Mesenchymal stem cell (in vitro differentiated cells and primary cell): ENCODE measurements at regions not wholly inside any gene's neighbourhood (a gene's known extent, or its start where the extent isn't known, plus 50 kb on each side); places are given as distances from the start of the nearest gene placed in this dataset.

Experiments
- DNase-seq: peaks from one replicate; pipeline ENCODE4 v3.0.0-alpha.2; 2013
- H2AFZ ChIP-seq: one replicate; pipeline ENCODE4 v1.6.1; 2013; ENCODE audit warnings: low read depth, mild to moderate bottlenecking, control low read depth, inconsistent platforms, low read length, moderate library complexity
- H2AK5ac ChIP-seq: 2 replicates; pipeline ENCODE4 v1.6.1; 2013; ENCODE audit warnings: low read length, moderate library complexity, mild to moderate bottlenecking, inconsistent platforms; ENCODE audit not compliant: severe bottlenecking
- H2BK120ac ChIP-seq: one replicate; pipeline ENCODE4 v1.6.1; 2013; ENCODE audit warnings: low read depth, mild to moderate bottlenecking, inconsistent platforms, low read length, moderate library complexity
- H2BK12ac ChIP-seq, 2 experiments: one replicate each; pipeline ENCODE4 v1.6.1; 2013; ENCODE audit warnings: inconsistent platforms in 2 of 2, low read length in 2 of 2, mild to moderate bottlenecking in 2 of 2, moderate library complexity in 2 of 2, control low read depth in 1 of 2
- H2BK15ac ChIP-seq: one replicate; pipeline ENCODE4 v1.6.1; 2013; ENCODE audit warnings: mild to moderate bottlenecking, low read depth, inconsistent platforms; ENCODE audit not compliant: poor library complexity, severe bottlenecking
- H2BK5ac ChIP-seq: 2 replicates; pipeline ENCODE4 v1.6.1; 2013; ENCODE audit warnings: low read depth, mild to moderate bottlenecking, low read length, control low read depth, inconsistent platforms; ENCODE audit not compliant: poor library complexity, severe bottlenecking
- H3K14ac ChIP-seq, 2 experiments: one replicate each; pipeline ENCODE4 v1.6.1; 2013; ENCODE audit warnings: inconsistent platforms in 2 of 2, low read length in 2 of 2, control low read depth in 1 of 2, mild to moderate bottlenecking in 1 of 2, moderate library complexity in 1 of 2
- H3K18ac ChIP-seq, 2 experiments: one replicate each; pipeline ENCODE4 v1.6.1; 2013; ENCODE audit warnings: inconsistent platforms in 2 of 2, low read length in 2 of 2, control low read depth in 1 of 2, low read depth in 1 of 2, mild to moderate bottlenecking in 1 of 2
- H3K23ac ChIP-seq, 2 experiments: one replicate each; pipeline ENCODE4 v1.6.1; 2013; ENCODE audit warnings: inconsistent platforms in 2 of 2, low read length in 2 of 2, mild to moderate bottlenecking in 2 of 2, moderate library complexity in 2 of 2, control low read depth in 1 of 2
- H3K27ac ChIP-seq: 2 replicates; pipeline ENCODE4 v1.5.1; 2013; ENCODE audit warnings: mild to moderate bottlenecking, moderate library complexity, low read length, control low read depth, inconsistent platforms; ENCODE audit not compliant: poor library complexity, severe bottlenecking
- H3K27me3 ChIP-seq, 2 experiments: 2 replicates each; pipeline versions ENCODE4 v1.6.1 to v1.7.0; 2013; ENCODE audit warnings: low read length in 2 of 2, mild to moderate bottlenecking in 2 of 2, moderate library complexity in 2 of 2, control low read depth in 1 of 2, inconsistent platforms in 1 of 2; ENCODE audit not compliant: control insufficient read depth in 1 of 2, insufficient read depth in 1 of 2
- H3K36me3 ChIP-seq, 2 experiments: 2 replicates each; pipeline versions ENCODE4 v1.6.1 to v1.7.0; 2013; ENCODE audit warnings: low read length in 2 of 2, control low read depth in 1 of 2, inconsistent platforms in 1 of 2, low read depth in 1 of 2, mild to moderate bottlenecking in 1 of 2; ENCODE audit not compliant: insufficient read depth in 2 of 2, control insufficient read depth in 1 of 2
- H3K4ac ChIP-seq, 2 experiments: one replicate each; pipeline ENCODE4 v1.6.1; 2013; ENCODE audit warnings: inconsistent platforms in 2 of 2, low read length in 2 of 2, mild to moderate bottlenecking in 2 of 2, moderate library complexity in 2 of 2, control low read depth in 1 of 2, low read depth in 1 of 2
- H3K4me1 ChIP-seq: 2 replicates; pipeline ENCODE4 v1.6.1; 2013; ENCODE audit warnings: low read depth, low read length, control low read depth; ENCODE audit not compliant: control insufficient read depth, insufficient read depth
- H3K4me2 ChIP-seq: 2 replicates; pipeline ENCODE4 v1.6.1; 2013; ENCODE audit warnings: low read length, mild to moderate bottlenecking, inconsistent platforms; ENCODE audit not compliant: poor library complexity, severe bottlenecking
- H3K4me3 ChIP-seq, 2 experiments: 2 replicates each; pipeline versions ENCODE4 v1.5.1 to v1.7.0; 2013; ENCODE audit warnings: low read length in 2 of 2, mild to moderate bottlenecking in 2 of 2, control low read depth in 1 of 2, low read depth in 1 of 2; ENCODE audit not compliant: insufficient read depth in 1 of 2
- H3K79me1 ChIP-seq: replicated peaks from 2 replicates; pipeline ENCODE4 v1.6.1; 2013; ENCODE audit warnings: mild to moderate bottlenecking, control low read depth, low read length, inconsistent platforms; ENCODE audit not compliant: poor library complexity, severe bottlenecking
- H3K9ac ChIP-seq: 2 replicates; pipeline ENCODE4 v1.7.0; 2013; ENCODE audit warnings: mild to moderate bottlenecking, low read length, moderate library complexity
- H3K9me3 ChIP-seq: 2 replicates; pipeline ENCODE4 v1.7.0; 2013; ENCODE audit warnings: mild to moderate bottlenecking, low read length; ENCODE audit not compliant: control insufficient read depth
- H4K8ac ChIP-seq: one replicate; pipeline ENCODE4 v1.6.1; 2013; ENCODE audit warnings: inconsistent platforms, mild to moderate bottlenecking, low read length, moderate library complexity
- H4K91ac ChIP-seq: one replicate; pipeline ENCODE4 v1.6.1; 2013; ENCODE audit warnings: mild to moderate bottlenecking, low read length, inconsistent platforms
- WGBS: methylation state at CpG from one replicate; pipeline ENCODE4 v1.1.7; 2013; ENCODE audit warnings: mixed read lengths; 5-methylcytosine and 5-hydroxymethylcytosine counted together

DNA sequence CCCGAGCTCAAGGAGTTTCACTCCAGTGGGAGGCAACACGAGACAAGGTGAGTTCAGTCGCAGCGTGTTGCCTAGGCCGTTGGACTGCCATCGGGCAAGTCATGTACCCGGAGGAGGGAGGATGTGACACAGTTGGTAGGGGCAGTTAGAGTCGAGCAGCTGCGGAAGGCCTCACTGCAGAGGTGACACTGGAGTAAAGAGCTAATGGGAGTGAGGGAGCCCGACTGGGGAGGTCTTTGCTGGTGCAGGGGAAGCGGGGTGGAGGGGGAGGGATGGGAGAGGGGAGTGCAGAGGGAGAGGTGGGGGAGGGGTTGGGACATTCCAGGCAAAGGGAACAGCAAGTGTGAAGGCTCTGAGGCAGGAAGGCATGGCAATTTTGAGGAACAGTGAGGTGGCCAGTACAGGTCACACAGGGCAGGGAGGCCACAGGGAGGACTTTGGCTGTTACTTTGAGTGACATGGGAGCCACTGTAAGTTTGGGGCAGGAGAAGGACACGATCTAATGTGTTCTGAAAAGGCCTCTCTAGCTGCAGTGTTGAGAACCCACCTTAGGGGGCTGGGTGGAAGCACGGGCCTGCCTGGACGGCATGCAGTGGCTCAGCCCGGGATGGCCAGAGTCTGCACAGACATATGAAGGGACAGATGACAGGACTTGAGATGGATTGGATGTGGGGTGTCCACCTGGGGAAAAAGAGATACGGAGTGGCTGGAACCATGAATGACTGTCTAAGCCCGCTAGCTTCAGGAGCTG lies 61.1 kb downstream of the KCNF1 start:
- H2AFZ ChIP-seq, result no peak overlapping the region
- H3K4me3 ChIP-seq, result no peak overlapping the region
- H2BK12ac ChIP-seq, result peak overlapping the region in 1 of 2 experiments; percentile 46
- peak overlapping the region in 1 of 2 experiments; percentile 13 for H3K14ac ChIP-seq
- no peak overlapping the region for H3K4ac ChIP-seq
- no peaks in the 10 kb centered on the region for H3K79me1 ChIP-seq
- no peak overlapping the region for H2BK15ac ChIP-seq
- H4K8ac ChIP-seq, result no peak overlapping the region
- no peak overlapping the region for H3K23ac ChIP-seq
- no peak overlapping the region for H3K4me2 ChIP-seq
- H2BK120ac ChIP-seq, result no peak overlapping the region
- H3K18ac ChIP-seq, result no peak overlapping the region
- H2AK5ac ChIP-seq, result no peak overlapping the region
- no peaks in the 10 kb centered on the region for H3K9me3 ChIP-seq
- H4K91ac ChIP-seq, result no peak overlapping the region
- no peak for DNase-seq
- H3K9ac ChIP-seq, result no peak overlapping the region
- no peaks in the 10 kb centered on the region for H3K36me3 ChIP-seq
- no peak overlapping the region for H2BK5ac ChIP-seq
- H3K27ac ChIP-seq, result no peak overlapping the region
- WGBS, result 87% methylated on average over 17 of the region's 17 CpGs
- peaks cover 15 to 42% of the 10 kb centered on the region in 2 experiments for H3K27me3 ChIP-seq
- H3K4me1 ChIP-seq, result peaks cover 3% of the 10 kb centered on the region

DNA sequence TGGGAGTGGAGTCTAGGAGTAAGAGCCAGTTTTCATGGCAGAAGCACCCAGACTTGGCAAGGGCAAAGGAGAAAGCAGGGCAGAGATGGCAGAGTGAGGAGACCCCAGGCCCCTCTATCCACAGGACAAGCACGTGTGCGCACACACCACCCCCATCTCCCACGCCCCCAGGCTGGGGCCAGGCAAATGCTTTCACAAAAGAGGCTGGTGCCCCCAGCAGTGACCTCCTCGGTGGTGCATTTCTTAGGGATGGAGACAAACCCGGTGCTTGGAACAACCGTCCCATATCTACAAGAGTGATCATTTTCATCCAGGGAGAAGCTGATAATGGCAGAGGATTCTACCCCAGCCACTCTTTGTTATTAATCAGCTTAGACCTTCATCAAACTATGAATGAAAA lies 62.0 kb downstream of the KCNF1 start:
- no peak overlapping the region for H2BK120ac ChIP-seq
- no peak overlapping the region for H2BK5ac ChIP-seq
- 78% methylated on average over 6 of the region's 6 CpGs for WGBS
- peaks cover 24 to 42% of the 10 kb centered on the region in 2 experiments for H3K27me3 ChIP-seq
- H3K9me3 ChIP-seq, result no peaks in the 10 kb centered on the region
- no peaks in the 10 kb centered on the region for H3K36me3 ChIP-seq
- H3K27ac ChIP-seq, result no peak overlapping the region
- peak overlapping the region; percentile 21 for H4K91ac ChIP-seq
- H3K4me1 ChIP-seq, result peaks cover 3% of the 10 kb centered on the region
- H3K14ac ChIP-seq, result no peak overlapping the region
- no peak overlapping the region for H3K18ac ChIP-seq
- H3K4ac ChIP-seq, result no peak overlapping the region
- H3K79me1 ChIP-seq, result no peaks in the 10 kb centered on the region
- H3K9ac ChIP-seq, result no peak overlapping the region
- H2BK15ac ChIP-seq, result no peak overlapping the region
- no peak overlapping the region for H4K8ac ChIP-seq
- DNase-seq, result no peak
- no peak overlapping the region for H3K4me2 ChIP-seq
- no peak overlapping the region for H2BK12ac ChIP-seq
- no peak overlapping the region for H2AFZ ChIP-seq
- no peak overlapping the region for H3K23ac ChIP-seq
- no peak overlapping the region for H2AK5ac ChIP-seq
- no peak overlapping the region for H3K4me3 ChIP-seq

DNA sequence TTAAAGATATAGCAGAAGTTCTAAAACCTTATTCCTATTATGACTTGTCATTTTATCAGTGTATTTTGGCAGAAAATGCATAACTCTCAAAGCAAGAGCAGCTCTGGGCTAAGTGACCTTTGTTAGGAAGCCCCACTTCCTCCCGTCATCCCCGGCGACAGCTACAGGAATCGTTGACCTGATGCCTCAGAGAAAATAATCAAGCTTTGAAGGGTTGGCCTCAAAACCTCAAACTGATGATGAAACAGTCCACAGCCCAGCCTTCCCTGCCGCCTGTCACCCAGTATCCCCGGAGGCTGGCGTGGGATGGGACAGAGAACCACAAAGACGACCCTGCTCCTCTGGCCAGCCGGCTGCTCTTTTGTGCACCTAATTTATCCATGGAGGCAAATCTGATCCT lies 65.3 kb downstream of the KCNF1 start:
- peaks cover 3% of the 10 kb centered on the region for H3K4me1 ChIP-seq
- H3K4me2 ChIP-seq, result no peak overlapping the region
- H3K36me3 ChIP-seq, result no peaks in the 10 kb centered on the region
- no peak overlapping the region for H2AK5ac ChIP-seq
- peak overlapping the region; percentile 75 for H4K91ac ChIP-seq
- no peaks in the 10 kb centered on the region for H3K79me1 ChIP-seq
- H2BK120ac ChIP-seq, result no peak overlapping the region
- no peak overlapping the region for H3K4ac ChIP-seq
- H3K18ac ChIP-seq, result peak overlapping the region in 1 of 2 experiments; percentile 79
- H2BK15ac ChIP-seq, result no peak overlapping the region
- no peak overlapping the region for H2BK5ac ChIP-seq
- H3K9me3 ChIP-seq, result no peaks in the 10 kb centered on the region
- no peak overlapping the region for H3K4me3 ChIP-seq
- H2AFZ ChIP-seq, result no peak overlapping the region
- H3K14ac ChIP-seq, result no peak overlapping the region
- H2BK12ac ChIP-seq, result no peak overlapping the region
- H3K23ac ChIP-seq, result no peak overlapping the region
- WGBS, result 22% methylated on average over 9 of the region's 9 CpGs
- H3K27me3 ChIP-seq, result peaks cover 22 to 41% of the 10 kb centered on the region in 2 experiments
- no peak overlapping the region for H3K27ac ChIP-seq
- peak overlapping the region; percentile 77 for H4K8ac ChIP-seq
- H3K9ac ChIP-seq, result no peak overlapping the region
- peak; percentile 56 for DNase-seq

DNA sequence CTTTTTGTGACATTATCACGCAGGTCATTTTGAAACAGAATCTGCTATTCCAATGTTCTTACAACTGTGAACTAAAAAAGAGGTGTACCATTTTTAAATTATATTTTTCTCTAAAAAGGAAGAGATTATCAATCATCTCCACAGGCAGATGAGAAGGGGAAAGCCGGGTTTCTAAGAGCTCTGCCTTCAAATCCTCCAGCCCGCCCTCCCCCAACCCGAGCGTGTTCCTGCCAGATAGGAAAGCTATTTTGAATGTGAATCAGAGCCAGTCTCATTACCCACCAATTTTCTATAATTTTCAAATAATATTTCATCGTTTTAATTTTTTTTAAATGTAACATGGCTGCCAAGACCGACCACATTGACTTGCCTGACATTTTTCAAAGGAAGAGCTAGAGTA lies 65.9 kb downstream of the KCNF1 start:
- Histone ChIP-seq H2BK120ac (no peak overlapping the region), H3K9ac (no peak overlapping the region), H2AK5ac (no peak overlapping the region), H3K9me3 (no peaks in the 10 kb centered on the region), H4K8ac (no peak overlapping the region), H2BK12ac (no peak overlapping the region), H3K14ac (no peak overlapping the region), H2BK5ac (no peak overlapping the region), H3K23ac (no peak overlapping the region), H2BK15ac (peak overlapping the region; percentile 36), H2AFZ (no peak overlapping the region), H3K4ac (no peak overlapping the region), H3K18ac (no peak overlapping the region), H3K36me3 (no peaks in the 10 kb centered on the region), H3K27ac (no peak overlapping the region), H3K79me1 (no peaks in the 10 kb centered on the region), H3K4me1 (peaks cover 3% of the 10 kb centered on the region), H3K4me2 (no peak overlapping the region), H3K27me3 (peaks cover 19 to 47% of the 10 kb centered on the region in 2 experiments), H3K4me3 (no peak overlapping the region), H4K91ac (no peak overlapping the region)
- WGBS, result 37% methylated on average over 5 of the region's 7 CpGs
- DNase-seq, result no peak
